ENCODE measurements at regions not wholly inside any gene's neighbourhood (a gene's known extent, or its start where the extent isn't known, plus 50 kb on each side); places are given as distances from the start of the nearest gene placed in this dataset.

DNA sequence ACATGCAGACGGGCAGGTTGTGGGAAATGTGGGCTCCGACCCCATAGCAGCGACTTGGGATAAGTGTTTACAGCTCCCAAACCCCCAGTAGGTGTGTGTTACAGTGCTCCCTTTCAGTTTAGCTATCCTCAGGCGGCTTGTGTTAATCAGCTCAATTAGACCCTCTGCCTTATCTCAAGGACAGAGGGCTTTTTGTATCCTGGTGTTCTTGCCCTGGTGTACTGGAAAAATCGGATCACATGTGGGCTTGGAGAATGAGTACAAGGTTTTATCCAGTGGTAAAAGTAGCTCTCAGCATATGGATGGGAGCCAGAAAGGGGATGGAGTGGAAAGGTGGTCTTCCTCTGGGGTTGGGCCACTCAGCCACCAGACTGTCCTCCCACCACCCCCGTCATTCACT lies 264.7 kb upstream of the SYT4 start:
- DNase-seq (ENCODE audit: unreplicated experiment) = no peak
- H3K4me1 Mint-ChIP-seq (ENCODE audit: insufficient read depth, unreplicated experiment) = no peaks in the 10 kb centered on the region
- no peak overlapping the region for H3K4me3 Mint-ChIP-seq (ENCODE audit: unreplicated experiment)
- BruUV-seq (replicated peaks) = no TSS peak
- CTCF ChIA-PET = interaction anchor here (0.5 kb wide), 1 partner anchor 120 kb away, joined by 3 read pairs; no protein-coding TSS in a partner anchor
- POLR2A ChIA-PET = no interaction called here
- TF ChIP-seq, protein P1, sequence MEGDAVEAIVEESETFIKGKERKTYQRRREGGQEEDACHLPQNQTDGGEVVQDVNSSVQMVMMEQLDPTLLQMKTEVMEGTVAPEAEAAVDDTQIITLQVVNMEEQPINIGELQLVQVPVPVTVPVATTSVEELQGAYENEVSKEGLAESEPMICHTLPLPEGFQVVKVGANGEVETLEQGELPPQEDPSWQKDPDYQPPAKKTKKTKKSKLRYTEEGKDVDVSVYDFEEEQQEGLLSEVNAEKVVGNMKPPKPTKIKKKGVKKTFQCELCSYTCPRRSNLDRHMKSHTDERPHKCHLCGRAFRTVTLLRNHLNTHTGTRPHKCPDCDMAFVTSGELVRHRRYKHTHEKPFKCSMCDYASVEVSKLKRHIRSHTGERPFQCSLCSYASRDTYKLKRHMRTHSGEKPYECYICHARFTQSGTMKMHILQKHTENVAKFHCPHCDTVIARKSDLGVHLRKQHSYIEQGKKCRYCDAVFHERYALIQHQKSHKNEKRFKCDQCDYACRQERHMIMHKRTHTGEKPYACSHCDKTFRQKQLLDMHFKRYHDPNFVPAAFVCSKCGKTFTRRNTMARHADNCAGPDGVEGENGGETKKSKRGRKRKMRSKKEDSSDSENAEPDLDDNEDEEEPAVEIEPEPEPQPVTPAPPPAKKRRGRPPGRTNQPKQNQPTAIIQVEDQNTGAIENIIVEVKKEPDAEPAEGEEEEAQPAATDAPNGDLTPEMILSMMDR (IDR thresholded peaks at IDR 0.05; ENCODE audit: unreplicated experiment) = no peak
- H3K9me3 Mint-ChIP-seq (ENCODE audit: unreplicated experiment) = no peaks in the 10 kb centered on the region
- no peak overlapping the region for H3K27ac Mint-ChIP-seq (ENCODE audit: low read depth, unreplicated experiment)
- no peaks in the 10 kb centered on the region for H3K36me3 Mint-ChIP-seq (ENCODE audit: insufficient read depth, unreplicated experiment)
- peaks cover 52% of the 10 kb centered on the region for H3K27me3 Mint-ChIP-seq (ENCODE audit: insufficient read depth, unreplicated experiment)
- intact Hi-C loops (cut with micrococcal nuclease) = no loop called here

DNA sequence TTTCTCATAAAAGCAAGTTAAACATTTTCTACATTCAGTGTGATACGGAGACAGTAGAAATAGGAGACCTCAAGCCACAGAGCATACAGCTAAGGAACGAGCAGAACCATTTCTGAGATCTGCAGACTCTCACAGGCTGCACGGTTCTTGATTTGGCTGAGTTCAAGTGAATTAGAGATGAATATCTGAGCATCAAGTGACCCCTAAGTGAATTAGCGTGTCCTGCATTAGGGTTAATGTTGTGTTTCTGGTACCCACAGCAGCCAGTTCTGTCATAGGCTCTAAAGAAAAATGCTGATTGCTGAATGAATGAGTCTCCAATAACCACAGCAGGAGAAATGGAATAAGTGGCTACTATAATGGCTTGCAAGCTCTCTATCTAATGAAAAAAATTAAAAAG lies 265.9 kb upstream of the SYT4 start:
- peaks cover 40% of the 10 kb centered on the region for H3K27me3 Mint-ChIP-seq (ENCODE audit: insufficient read depth, unreplicated experiment)
- CTCF ChIA-PET = interaction anchor here (1.3 kb wide), 1 partner anchor 947 kb away, joined by 6 read pairs; no protein-coding TSS in a partner anchor
- no TSS peak for BruUV-seq (replicated peaks)

DNA sequence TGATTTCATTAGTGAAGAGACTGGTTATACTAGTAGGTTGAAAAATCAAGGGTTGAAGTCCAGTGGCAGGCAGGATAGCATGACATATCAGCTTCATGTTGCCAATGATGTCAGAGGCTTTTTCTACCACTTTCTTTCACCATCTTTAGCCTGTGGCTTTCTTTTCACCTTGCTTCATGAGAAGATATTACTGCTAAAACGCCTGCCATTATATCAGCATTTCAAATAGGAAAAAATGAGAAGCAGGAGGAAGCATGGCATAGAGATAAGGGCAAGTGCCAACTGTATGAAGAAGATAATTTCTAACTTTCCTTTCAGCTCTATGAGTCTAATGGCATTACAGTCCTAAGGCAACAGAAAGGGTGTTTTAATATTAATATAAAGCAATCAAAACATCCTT lies 270.2 kb upstream of the SYT4 start:
- Mint-ChIP-seq H3K4me1 (ENCODE audit: insufficient read depth, unreplicated experiment) (no peaks in the 10 kb centered on the region), H3K9me3 (ENCODE audit: unreplicated experiment) (peaks cover 8% of the 10 kb centered on the region), H3K36me3 (ENCODE audit: insufficient read depth, unreplicated experiment) (no peaks in the 10 kb centered on the region), H3K27me3 (ENCODE audit: insufficient read depth, unreplicated experiment) (peaks cover 8% of the 10 kb centered on the region), H3K27ac (ENCODE audit: low read depth, unreplicated experiment) (no peak overlapping the region), H3K4me3 (ENCODE audit: unreplicated experiment) (no peak overlapping the region)
- ChIA-PET POLR2A (no interaction called here), CTCF (interaction anchor here (1.0 kb wide), 1 partner anchor 15 kb away, joined by 3 read pairs; no protein-coding TSS in a partner anchor)
- TF ChIP-seq, protein P1 (IDR thresholded peaks at IDR 0.05; ENCODE audit: unreplicated experiment) = no peak
- BruUV-seq (replicated peaks) = no TSS peak
- intact Hi-C loops (cut with micrococcal nuclease) = no loop called here
- DNase-seq (ENCODE audit: unreplicated experiment) = no peak

More for the DNA sequence above, 265.9 kb upstream of the SYT4 start:
- intact Hi-C loops (cut with micrococcal nuclease) = no loop called here
- H3K9me3 Mint-ChIP-seq (ENCODE audit: unreplicated experiment) = no peaks in the 10 kb centered on the region
- no peak for DNase-seq (ENCODE audit: unreplicated experiment)
- H3K4me3 Mint-ChIP-seq (ENCODE audit: unreplicated experiment) = no peak overlapping the region
- TF ChIP-seq, protein P1 (IDR thresholded peaks at IDR 0.05; ENCODE audit: unreplicated experiment) = no peak
- H3K4me1 Mint-ChIP-seq (ENCODE audit: insufficient read depth, unreplicated experiment) = no peaks in the 10 kb centered on the region
- H3K27ac Mint-ChIP-seq (ENCODE audit: low read depth, unreplicated experiment) = no peak overlapping the region
- H3K36me3 Mint-ChIP-seq (ENCODE audit: insufficient read depth, unreplicated experiment) = no peaks in the 10 kb centered on the region
- POLR2A ChIA-PET = no interaction called here

DNA sequence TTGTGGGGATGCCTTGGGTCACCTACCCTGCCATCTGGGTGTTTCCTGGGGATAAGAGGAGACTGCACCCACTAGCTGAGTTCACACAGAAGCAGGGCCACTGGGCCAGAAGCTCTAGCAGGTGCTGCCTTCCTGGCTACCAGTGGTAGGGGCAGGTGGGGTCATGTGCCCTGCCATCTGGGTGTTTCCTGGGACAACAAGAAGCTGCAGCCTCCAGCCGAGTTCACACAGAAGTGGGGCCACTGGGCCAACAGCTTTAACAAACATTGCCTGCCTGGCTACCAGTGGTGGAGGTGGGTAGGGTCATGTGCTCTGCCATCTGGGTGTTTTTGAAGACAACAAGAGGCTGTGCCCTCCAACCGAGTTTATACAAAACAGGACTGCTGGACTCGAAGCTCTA lies 282.2 kb upstream of the SYT4 start:
- TF ChIP-seq, protein P1 (IDR thresholded peaks at IDR 0.05; ENCODE audit: unreplicated experiment) = no peak
- H3K27me3 Mint-ChIP-seq (ENCODE audit: insufficient read depth, unreplicated experiment) = peaks cover 73% of the 10 kb centered on the region
- ChIA-PET CTCF (interaction anchor here (0.6 to 2.1 kb wide), 7 partner anchors 10 to 1490 kb away, joined by 3 to 15 read pairs (median 5); no protein-coding TSS in a partner anchor), POLR2A (no interaction called here)
- no peak overlapping the region for H3K27ac Mint-ChIP-seq (ENCODE audit: low read depth, unreplicated experiment)
- DNase-seq (ENCODE audit: unreplicated experiment) = no peak
- BruUV-seq (replicated peaks) = no TSS peak
- no peak overlapping the region for H3K4me3 Mint-ChIP-seq (ENCODE audit: unreplicated experiment)
- peaks cover 14% of the 10 kb centered on the region for H3K9me3 Mint-ChIP-seq (ENCODE audit: unreplicated experiment)
- intact Hi-C loops (cut with micrococcal nuclease) = no loop called here
- no peaks in the 10 kb centered on the region for H3K4me1 Mint-ChIP-seq (ENCODE audit: insufficient read depth, unreplicated experiment)
- no peaks in the 10 kb centered on the region for H3K36me3 Mint-ChIP-seq (ENCODE audit: insufficient read depth, unreplicated experiment)
